ENCODE measurements at regions not wholly inside any gene's neighbourhood (a gene's known extent, or its start where the extent isn't known, plus 50 kb on each side); places are given as distances from the start of the nearest gene placed in this dataset.

DNA sequence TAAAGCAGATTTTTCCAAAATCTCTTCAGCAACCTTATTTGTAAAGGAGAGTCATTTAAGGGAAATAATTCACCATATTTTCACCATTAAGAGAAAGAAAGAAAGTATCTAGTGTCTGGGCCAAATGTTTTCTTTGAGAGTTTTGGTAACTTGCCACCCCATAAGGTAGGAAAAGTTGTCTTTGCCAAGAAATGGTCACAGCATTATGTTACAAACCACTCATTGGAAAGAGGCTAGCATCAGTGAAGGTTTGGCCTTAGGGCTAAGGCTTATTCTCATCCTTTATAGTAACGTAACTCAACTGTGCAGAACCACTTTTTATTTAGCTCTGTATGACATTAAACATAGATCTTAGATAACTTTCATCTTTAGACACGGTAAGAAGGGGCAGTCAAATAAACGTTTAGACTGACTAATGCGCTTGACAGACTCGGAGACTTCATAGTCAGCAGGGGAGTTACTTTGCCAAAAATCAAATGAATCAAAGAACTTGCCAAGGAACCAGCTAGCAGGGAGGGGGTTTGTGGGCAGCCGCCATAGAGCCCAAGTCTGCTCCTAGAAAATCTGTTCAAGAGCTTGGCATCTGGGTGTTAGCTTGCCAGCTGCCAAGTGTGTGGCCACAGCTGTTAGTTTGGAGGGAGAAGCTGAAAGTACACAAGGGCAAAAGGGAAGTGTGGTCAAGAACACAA lies 182.8 kb upstream of the GRID2 start:
- H3K36me3 ChIP-seq (ENCODE audit: control insufficient read depth in 5 of 5, insufficient read depth in 5 of 5, low read length in 5 of 5) = no peaks in the 10 kb centered on the region
- no peak overlapping the region for H3K9ac ChIP-seq (ENCODE audit: low read length in 5 of 5)
- no peaks in the 10 kb centered on the region for H3K27me3 ChIP-seq (ENCODE audit: control insufficient read depth in 5 of 5, insufficient read depth in 4 of 5, low read length in 5 of 5)
- H3K4me1 ChIP-seq (ENCODE audit: control insufficient read depth in 5 of 5, insufficient read depth in 5 of 5, low read length in 5 of 5) = peaks cover 0 to 6% (median 3%) of the 10 kb centered on the region in 5 donors
- no peak overlapping the region for H3K27ac ChIP-seq (ENCODE audit: low read depth, low read length)
- H3K9me3 ChIP-seq (ENCODE audit: control insufficient read depth in 5 of 5, low read length in 5 of 5) = no peaks in the 10 kb centered on the region
- H3K4me3 ChIP-seq (ENCODE audit: low read depth in 1 of 5, low read length in 5 of 5) = peak overlapping the region in 1 of 5 donors; percentile 20

- Histone ChIP-seq H3K27ac (ENCODE audit: low read depth, low read length) (no peak overlapping the region), H3K9ac (ENCODE audit: low read length in 5 of 5) (no peak overlapping the region), H3K27me3 (ENCODE audit: control insufficient read depth in 5 of 5, insufficient read depth in 4 of 5, low read length in 5 of 5) (no peaks in the 10 kb centered on the region), H3K4me1 (ENCODE audit: control insufficient read depth in 5 of 5, insufficient read depth in 5 of 5, low read length in 5 of 5) (peaks cover 0 to 6% (median 3%) of the 10 kb centered on the region in 5 donors), H3K4me3 (ENCODE audit: low read depth in 1 of 5, low read length in 5 of 5) (no peak overlapping the region), H3K9me3 (ENCODE audit: control insufficient read depth in 5 of 5, low read length in 5 of 5) (peaks cover 0 to under 1% (median 0%) of the 10 kb centered on the region in 5 donors), H3K36me3 (ENCODE audit: control insufficient read depth in 5 of 5, insufficient read depth in 5 of 5, low read length in 5 of 5) (no peaks in the 10 kb centered on the region)
These were observed 180.9 kb upstream of the GRID2 start for GRCh38 chr4:92122911-92123310.

DNA sequence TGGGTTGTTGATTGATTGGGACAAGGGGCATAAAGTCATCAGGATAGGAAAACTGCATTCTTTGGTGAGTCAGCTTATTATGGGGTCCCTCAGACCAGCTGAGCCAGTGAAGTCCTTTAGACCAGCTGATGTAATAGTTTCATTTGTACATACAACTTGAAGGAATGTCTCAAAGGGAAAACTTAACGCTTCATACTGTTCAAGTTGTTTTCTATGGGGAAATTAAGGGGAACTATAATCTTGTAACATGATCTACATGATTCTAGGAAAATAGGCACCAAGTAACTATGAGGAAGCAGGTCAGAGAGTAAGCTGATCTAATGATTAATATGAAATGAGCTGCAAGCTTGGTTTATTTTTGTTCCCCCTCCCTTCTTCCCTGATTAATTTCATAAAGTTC lies 175.1 kb upstream of the GRID2 start:
- no peak overlapping the region for H3K4me3 ChIP-seq (ENCODE audit: low read depth in 1 of 5, low read length in 5 of 5)
- H3K4me1 ChIP-seq (ENCODE audit: control insufficient read depth in 5 of 5, insufficient read depth in 5 of 5, low read length in 5 of 5) = no peaks in the 10 kb centered on the region
- no peaks in the 10 kb centered on the region for H3K27me3 ChIP-seq (ENCODE audit: control insufficient read depth in 5 of 5, insufficient read depth in 4 of 5, low read length in 5 of 5)
- H3K27ac ChIP-seq (ENCODE audit: low read depth, low read length) = no peak overlapping the region
- no peaks in the 10 kb centered on the region for H3K36me3 ChIP-seq (ENCODE audit: control insufficient read depth in 5 of 5, insufficient read depth in 5 of 5, low read length in 5 of 5)
- peaks cover 0 to 10% (median 4%) of the 10 kb centered on the region in 5 donors for H3K9me3 ChIP-seq (ENCODE audit: control insufficient read depth in 5 of 5, low read length in 5 of 5)
- H3K9ac ChIP-seq (ENCODE audit: low read length in 5 of 5) = no peak overlapping the region

GRCh38 chr4:92129408-92129994 lies 174.3 kb upstream of the GRID2 start:
- Histone ChIP-seq H3K36me3 (ENCODE audit: control insufficient read depth in 5 of 5, insufficient read depth in 5 of 5, low read length in 5 of 5) (no peaks in the 10 kb centered on the region), H3K9me3 (ENCODE audit: control insufficient read depth in 5 of 5, low read length in 5 of 5) (peaks cover 0 to 10% (median 4%) of the 10 kb centered on the region in 5 donors), H3K27me3 (ENCODE audit: control insufficient read depth in 5 of 5, insufficient read depth in 4 of 5, low read length in 5 of 5) (no peaks in the 10 kb centered on the region), H3K27ac (ENCODE audit: low read depth, low read length) (no peak overlapping the region), H3K9ac (ENCODE audit: low read length in 5 of 5) (no peak overlapping the region), H3K4me1 (ENCODE audit: control insufficient read depth in 5 of 5, insufficient read depth in 5 of 5, low read length in 5 of 5) (no peaks in the 10 kb centered on the region), H3K4me3 (ENCODE audit: low read depth in 1 of 5, low read length in 5 of 5) (no peak overlapping the region)

DNA sequence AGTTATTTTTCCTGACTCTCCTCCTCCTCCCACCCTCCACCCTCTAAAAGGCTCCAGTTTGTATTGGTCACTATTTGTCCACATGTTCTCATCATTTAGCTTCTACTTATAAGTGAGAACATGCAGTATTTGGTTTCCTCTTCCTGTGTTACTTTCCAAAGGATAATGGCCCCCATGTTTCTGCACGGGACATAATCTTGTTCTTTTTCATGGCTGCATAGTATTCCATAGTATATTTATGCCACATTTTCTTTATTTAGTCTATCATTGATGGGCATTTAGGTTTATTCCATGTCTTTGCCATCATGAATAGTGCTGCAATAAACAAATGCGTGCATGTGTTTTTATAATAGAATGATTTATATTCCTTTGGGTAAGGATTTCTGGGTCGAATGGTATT lies 167.3 kb upstream of the GRID2 start:
- Histone ChIP-seq H3K27ac (ENCODE audit: low read depth, low read length) (no peak overlapping the region), H3K27me3 (ENCODE audit: control insufficient read depth in 5 of 5, insufficient read depth in 4 of 5, low read length in 5 of 5) (no peaks in the 10 kb centered on the region), H3K9ac (ENCODE audit: low read length in 5 of 5) (no peak overlapping the region), H3K36me3 (ENCODE audit: control insufficient read depth in 5 of 5, insufficient read depth in 5 of 5, low read length in 5 of 5) (no peaks in the 10 kb centered on the region), H3K9me3 (ENCODE audit: control insufficient read depth in 5 of 5, low read length in 5 of 5) (peaks cover 0 to 2% (median 1%) of the 10 kb centered on the region in 5 donors), H3K4me1 (ENCODE audit: control insufficient read depth in 5 of 5, insufficient read depth in 5 of 5, low read length in 5 of 5) (no peaks in the 10 kb centered on the region), H3K4me3 (ENCODE audit: low read depth in 1 of 5, low read length in 5 of 5) (no peak overlapping the region)

- H3K27me3 ChIP-seq (ENCODE audit: control insufficient read depth in 5 of 5, insufficient read depth in 4 of 5, low read length in 5 of 5) = no peaks in the 10 kb centered on the region
- H3K27ac ChIP-seq (ENCODE audit: low read depth, low read length) = no peak overlapping the region
- H3K4me1 ChIP-seq (ENCODE audit: control insufficient read depth in 5 of 5, insufficient read depth in 5 of 5, low read length in 5 of 5) = no peaks in the 10 kb centered on the region
- H3K9me3 ChIP-seq (ENCODE audit: control insufficient read depth in 5 of 5, low read length in 5 of 5) = peaks cover 0 to 19% (median 9%) of the 10 kb centered on the region in 5 donors
- H3K9ac ChIP-seq (ENCODE audit: low read length in 5 of 5) = no peak overlapping the region
- no peaks in the 10 kb centered on the region for H3K36me3 ChIP-seq (ENCODE audit: control insufficient read depth in 5 of 5, insufficient read depth in 5 of 5, low read length in 5 of 5)
- H3K4me3 ChIP-seq (ENCODE audit: low read depth in 1 of 5, low read length in 5 of 5) = no peak overlapping the region
These were observed 140.4 kb upstream of the GRID2 start for GRCh38 chr4:92163348-92163747.

DNA sequence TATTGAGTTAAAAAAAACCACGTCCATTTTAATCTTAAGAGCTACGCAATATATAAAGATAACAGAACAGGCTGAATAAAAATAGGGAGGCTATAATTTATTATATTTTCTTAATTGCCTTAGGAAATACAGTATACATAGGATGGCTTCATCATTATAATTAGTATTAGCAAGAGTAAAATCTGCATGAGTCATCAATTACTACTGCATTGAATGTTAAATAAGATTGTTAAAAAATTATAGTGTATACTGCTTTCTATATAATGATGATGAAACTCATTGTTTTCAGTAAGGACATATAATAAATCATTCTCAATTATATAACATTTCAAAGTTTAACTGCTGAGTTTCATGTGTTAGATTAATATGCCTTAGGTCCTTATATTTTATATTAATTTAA lies 133.4 kb upstream of the GRID2 start:
- no peak overlapping the region for H3K9ac ChIP-seq (ENCODE audit: low read length in 5 of 5)
- peaks cover 0 to 6% (median 0%) of the 10 kb centered on the region in 5 donors for H3K9me3 ChIP-seq (ENCODE audit: control insufficient read depth in 5 of 5, low read length in 5 of 5)
- no peaks in the 10 kb centered on the region for H3K4me1 ChIP-seq (ENCODE audit: control insufficient read depth in 5 of 5, insufficient read depth in 5 of 5, low read length in 5 of 5)
- no peaks in the 10 kb centered on the region for H3K36me3 ChIP-seq (ENCODE audit: control insufficient read depth in 5 of 5, insufficient read depth in 5 of 5, low read length in 5 of 5)
- H3K27me3 ChIP-seq (ENCODE audit: control insufficient read depth in 5 of 5, insufficient read depth in 4 of 5, low read length in 5 of 5) = no peaks in the 10 kb centered on the region
- no peak overlapping the region for H3K4me3 ChIP-seq (ENCODE audit: low read depth in 1 of 5, low read length in 5 of 5)
- H3K27ac ChIP-seq (ENCODE audit: low read depth, low read length) = no peak overlapping the region

DNA sequence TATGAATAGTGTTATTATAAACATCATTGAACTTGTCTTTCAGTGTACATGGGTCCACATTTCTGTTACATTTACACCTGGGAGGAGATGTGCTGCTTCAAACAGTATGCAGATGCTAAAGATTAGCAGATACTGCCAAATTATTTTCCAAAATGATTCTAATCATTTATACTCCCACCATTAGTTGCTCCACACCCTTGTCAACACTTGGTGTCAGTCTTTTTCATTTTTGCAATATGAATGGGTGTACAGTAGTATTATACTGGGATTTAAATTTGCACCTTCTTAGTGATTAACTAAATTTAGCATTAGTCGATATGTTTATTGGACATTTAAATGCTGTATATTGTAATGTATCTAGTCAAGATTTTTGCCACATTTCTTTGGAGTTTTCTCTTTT lies 131.6 kb upstream of the GRID2 start:
- Histone ChIP-seq H3K36me3 (ENCODE audit: control insufficient read depth in 5 of 5, insufficient read depth in 5 of 5, low read length in 5 of 5) (no peaks in the 10 kb centered on the region), H3K27ac (ENCODE audit: low read depth, low read length) (no peak overlapping the region), H3K27me3 (ENCODE audit: control insufficient read depth in 5 of 5, insufficient read depth in 4 of 5, low read length in 5 of 5) (no peaks in the 10 kb centered on the region), H3K4me3 (ENCODE audit: low read depth in 1 of 5, low read length in 5 of 5) (no peak overlapping the region), H3K4me1 (ENCODE audit: control insufficient read depth in 5 of 5, insufficient read depth in 5 of 5, low read length in 5 of 5) (no peaks in the 10 kb centered on the region), H3K9me3 (ENCODE audit: control insufficient read depth in 5 of 5, low read length in 5 of 5) (peaks cover 0 to 3% (median 0%) of the 10 kb centered on the region in 5 donors), H3K9ac (ENCODE audit: low read length in 5 of 5) (no peak overlapping the region)

DNA sequence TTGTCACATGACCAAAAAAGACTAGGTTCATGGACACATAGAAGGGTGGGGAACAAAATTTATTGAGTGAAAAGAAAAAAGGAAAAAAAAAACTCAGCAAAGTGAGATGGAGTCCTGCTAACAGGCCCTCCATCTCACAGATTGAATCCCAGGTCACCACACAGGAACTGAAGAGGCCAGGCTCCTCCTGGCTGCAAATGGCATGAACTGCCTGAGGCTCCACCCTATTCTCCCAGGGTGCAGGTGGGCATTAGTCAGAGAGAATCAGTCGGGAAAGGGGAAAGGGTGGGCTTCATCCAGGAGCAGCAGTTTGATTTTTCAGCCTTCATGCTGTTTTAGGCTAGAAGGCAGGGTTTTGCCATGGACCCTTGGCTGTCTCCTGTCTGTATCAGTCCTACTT lies 128.5 kb upstream of the GRID2 start:
- no peaks in the 10 kb centered on the region for H3K4me1 ChIP-seq (ENCODE audit: control insufficient read depth in 5 of 5, insufficient read depth in 5 of 5, low read length in 5 of 5)
- H3K36me3 ChIP-seq (ENCODE audit: control insufficient read depth in 5 of 5, insufficient read depth in 5 of 5, low read length in 5 of 5) = no peaks in the 10 kb centered on the region
- H3K9ac ChIP-seq (ENCODE audit: low read length in 5 of 5) = no peak overlapping the region
- no peaks in the 10 kb centered on the region for H3K9me3 ChIP-seq (ENCODE audit: control insufficient read depth in 5 of 5, low read length in 5 of 5)
- no peak overlapping the region for H3K27ac ChIP-seq (ENCODE audit: low read depth, low read length)
- H3K4me3 ChIP-seq (ENCODE audit: low read depth in 1 of 5, low read length in 5 of 5) = no peak overlapping the region
- H3K27me3 ChIP-seq (ENCODE audit: control insufficient read depth in 5 of 5, insufficient read depth in 4 of 5, low read length in 5 of 5) = no peaks in the 10 kb centered on the region

GRCh38 chr4:92182006-92182735 lies 121.6 kb upstream of the GRID2 start:
- H3K36me3 ChIP-seq (ENCODE audit: control insufficient read depth in 5 of 5, insufficient read depth in 5 of 5, low read length in 5 of 5) = no peaks in the 10 kb centered on the region
- H3K9me3 ChIP-seq (ENCODE audit: control insufficient read depth in 5 of 5, low read length in 5 of 5) = peaks cover 0 to 10% (median 0%) of the 10 kb centered on the region in 5 donors
- no peak overlapping the region for H3K27ac ChIP-seq (ENCODE audit: low read depth, low read length)
- no peak overlapping the region for H3K9ac ChIP-seq (ENCODE audit: low read length in 5 of 5)
- H3K27me3 ChIP-seq (ENCODE audit: control insufficient read depth in 5 of 5, insufficient read depth in 4 of 5, low read length in 5 of 5) = no peaks in the 10 kb centered on the region
- no peak overlapping the region for H3K4me3 ChIP-seq (ENCODE audit: low read depth in 1 of 5, low read length in 5 of 5)
- no peaks in the 10 kb centered on the region for H3K4me1 ChIP-seq (ENCODE audit: control insufficient read depth in 5 of 5, insufficient read depth in 5 of 5, low read length in 5 of 5)
